GM21825 (cell line): ENCODE measurements at regions not wholly inside any gene's neighbourhood (a gene's known extent, or its start where the extent isn't known, plus 50 kb on each side); places are given as distances from the start of the nearest gene placed in this dataset.

Source experiments
- ATAC-seq: cut with Tn5 transposase; IDR thresholded peaks from one replicate; pipeline ENCODE4 v1.9.1; 2021; ENCODE audit warnings: mild to moderate bottlenecking, moderate library complexity; ENCODE audit not compliant: unreplicated experiment

DNA sequence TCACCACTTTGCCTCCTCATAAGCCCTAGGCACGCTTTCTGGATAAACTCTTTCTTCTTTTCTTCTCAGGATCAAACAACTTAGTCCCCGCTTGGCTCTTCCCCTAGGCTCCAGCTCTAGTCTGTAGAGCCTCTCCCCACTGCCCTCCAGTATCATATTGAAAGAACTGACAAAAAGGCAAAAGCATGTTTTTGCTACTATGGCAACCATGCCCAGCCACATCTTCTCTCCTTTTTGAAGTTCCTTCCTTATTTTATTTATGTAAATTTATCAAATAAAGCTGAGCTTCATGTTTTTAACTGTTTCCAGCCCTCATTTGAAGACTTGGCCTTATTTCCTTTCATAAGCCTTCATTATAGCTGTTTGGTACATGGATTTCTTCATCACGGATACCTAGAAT is 86.0 kb upstream of the LIMCH1 start:
- ATAC-seq: no peak

GRCh38 chr4:41452484-41453225 is 85.3 kb upstream of the LIMCH1 start:
- no peak for ATAC-seq

DNA sequence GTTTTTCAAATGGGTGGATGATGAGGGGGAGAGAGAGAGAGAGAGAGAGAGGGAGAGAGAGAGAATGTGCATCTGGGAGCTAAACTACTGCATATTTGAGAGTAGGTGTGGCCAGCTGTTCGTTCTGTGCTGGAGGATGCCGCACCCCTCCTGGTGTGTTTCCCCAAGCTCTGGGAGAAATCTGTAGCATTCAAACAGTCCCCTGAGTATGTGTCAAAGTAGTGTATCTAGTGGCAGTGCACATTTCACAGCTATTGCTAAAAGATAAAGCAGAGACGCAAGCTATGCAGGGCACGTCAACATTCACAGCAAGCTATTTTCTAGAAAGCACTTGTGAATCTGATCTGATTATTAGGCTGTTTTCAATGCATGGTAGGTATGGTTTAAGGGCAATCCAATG is 83.5 kb upstream of the LIMCH1 start:
- ATAC-seq: no peak

DNA sequence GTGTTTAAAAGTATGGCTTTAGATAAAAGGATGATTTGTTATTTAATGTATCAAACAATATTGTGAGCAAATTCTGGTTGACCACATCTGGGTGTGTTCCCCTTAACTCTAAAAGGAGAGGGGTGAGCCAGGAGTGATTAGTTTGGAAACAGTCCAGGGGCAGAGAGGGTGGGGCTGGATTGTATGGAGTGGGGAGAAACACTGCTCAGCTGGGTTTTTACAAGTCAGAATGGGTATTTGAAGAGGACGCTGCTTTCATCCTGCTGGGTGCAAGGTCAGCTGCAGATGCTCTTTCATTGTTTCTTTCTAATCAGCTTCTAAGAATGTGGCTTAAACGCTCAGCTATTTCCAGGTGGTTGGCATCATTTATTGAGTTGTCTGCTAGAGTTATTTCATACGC is 82.8 kb upstream of the LIMCH1 start:
- no peak for ATAC-seq

GRCh38 chr4:41456559-41457101 is 81.3 kb upstream of the LIMCH1 start:
- ATAC-seq: no peak

- ATAC-seq: no peak
Observed at GRCh38 chr4:41458689-41459088, 79.3 kb upstream of the LIMCH1 start.

- no peak for ATAC-seq
Observed at GRCh38 chr4:41460641-41461040, 77.3 kb upstream of the LIMCH1 start.

- no peak for ATAC-seq
Observed at GRCh38 chr4:41461780-41462307, 76.1 kb upstream of the LIMCH1 start.

DNA sequence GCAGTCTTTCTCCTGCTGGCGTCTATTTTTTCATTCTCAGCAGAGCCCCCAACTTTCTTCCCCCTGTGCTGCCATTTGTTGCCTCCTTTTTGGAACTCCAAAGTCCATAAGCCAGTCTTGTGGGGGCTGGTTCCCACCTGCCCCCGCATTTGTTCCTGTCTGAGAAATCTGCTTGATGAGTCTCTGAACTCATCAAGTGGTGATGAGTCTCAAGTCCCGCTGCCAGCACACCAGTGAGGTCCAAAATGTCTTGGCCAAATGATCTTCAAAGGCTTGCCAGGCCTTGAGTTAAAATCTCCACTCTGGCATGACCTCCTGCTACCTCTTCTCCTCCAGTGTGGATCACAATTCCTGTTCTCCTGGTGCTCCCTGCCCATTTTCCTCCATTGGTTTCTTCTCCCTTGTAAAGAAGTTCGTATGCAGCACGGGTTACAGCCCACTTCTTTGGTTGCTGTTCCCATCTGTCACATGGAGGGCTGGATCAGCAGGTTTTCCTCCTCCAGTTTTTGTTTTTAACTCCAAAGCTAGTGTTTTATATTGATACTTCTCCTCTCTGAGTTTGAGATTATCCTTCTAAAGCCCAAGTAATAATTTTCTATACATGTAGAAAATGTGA is 72.7 kb upstream of the LIMCH1 start:
- ATAC-seq: no peak

GRCh38 chr4:41466249-41466648 is 71.7 kb upstream of the LIMCH1 start:
- ATAC-seq: no peak

DNA sequence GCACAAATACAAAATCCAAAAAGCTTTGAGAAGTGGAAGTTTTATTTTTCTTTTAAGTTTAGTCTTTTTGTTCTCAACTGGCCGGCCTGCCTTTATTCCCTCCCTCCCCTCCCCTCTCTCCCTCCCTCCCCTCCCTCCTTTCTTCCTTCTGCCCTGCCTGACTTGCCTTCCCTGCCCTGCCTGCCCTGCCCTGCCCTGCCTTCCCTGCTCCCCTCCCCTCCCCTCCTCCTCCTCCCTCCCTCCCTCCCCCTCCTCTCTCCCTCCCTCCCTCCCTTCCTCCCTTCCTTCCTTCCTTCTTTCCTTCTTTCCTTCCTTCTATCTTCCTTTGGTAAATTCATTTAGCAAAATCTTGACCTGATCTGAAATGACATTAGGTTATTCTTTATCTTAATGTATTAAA is 69.8 kb upstream of the LIMCH1 start:
- ATAC-seq: no peak

GRCh38 chr4:41471126-41472071 is 66.6 kb upstream of the LIMCH1 start:
- ATAC-seq: no peak

DNA sequence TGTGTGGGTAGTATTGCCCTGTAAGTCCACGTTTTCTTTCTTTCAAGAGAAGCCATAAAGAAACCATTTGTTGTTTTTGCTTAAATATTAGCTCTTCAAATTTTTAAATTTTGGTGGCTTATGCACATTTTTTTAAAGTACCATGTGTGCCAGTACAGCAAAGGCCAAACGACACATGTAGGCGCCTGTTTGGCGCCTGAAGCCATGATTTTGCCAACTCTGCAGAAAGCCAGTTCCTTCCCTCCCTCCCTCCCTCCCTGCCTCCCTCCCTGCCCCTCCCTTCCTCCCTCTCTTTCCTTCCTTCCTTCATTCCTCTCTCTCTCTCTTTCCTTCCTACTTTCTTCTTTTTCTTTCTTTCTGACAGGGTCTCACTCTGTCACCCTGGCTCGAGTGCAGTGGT is 65.9 kb upstream of the LIMCH1 start:
- no peak for ATAC-seq

DNA sequence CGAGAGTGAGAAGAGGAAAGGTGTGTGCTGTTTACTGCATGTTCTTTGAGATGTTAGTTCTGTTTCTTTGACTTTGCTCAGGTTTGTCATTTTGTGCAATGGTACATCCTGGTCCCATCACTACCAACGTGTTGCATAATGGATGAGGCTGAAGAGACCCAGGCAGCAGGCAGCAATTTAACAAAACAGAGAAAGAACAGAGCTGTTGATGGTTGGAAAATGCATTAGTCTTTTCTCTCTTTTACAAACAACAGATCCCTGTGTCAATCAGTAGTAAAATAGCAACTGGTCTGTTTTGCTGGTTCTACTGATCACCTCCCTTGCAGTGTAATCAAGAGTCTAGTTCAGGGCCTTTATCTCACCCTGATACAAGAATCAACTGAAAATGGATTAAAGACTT is 64.8 kb upstream of the LIMCH1 start:
- no peak for ATAC-seq

DNA sequence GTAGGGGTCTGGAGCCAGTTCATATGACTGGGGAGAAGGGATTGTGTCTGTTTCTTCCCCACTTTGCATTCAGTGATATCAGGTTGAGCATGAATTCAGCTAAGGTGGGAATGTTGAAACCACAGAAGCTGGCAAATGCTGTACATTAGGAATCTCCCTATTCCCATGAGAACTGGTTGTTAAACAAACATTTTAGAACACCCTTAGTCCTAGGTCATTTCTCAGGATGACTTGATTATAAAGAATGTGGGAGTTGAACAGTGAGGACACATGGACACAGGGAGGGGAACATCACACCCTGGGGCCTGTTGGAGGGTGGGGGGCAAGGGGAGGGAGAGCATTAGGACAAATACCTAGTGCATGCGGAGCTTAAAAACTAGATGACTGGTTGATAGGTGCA is 62.6 kb upstream of the LIMCH1 start:
- ATAC-seq: no peak

GRCh38 chr4:41476310-41476885 is 61.6 kb upstream of the LIMCH1 start:
- ATAC-seq: no peak

DNA sequence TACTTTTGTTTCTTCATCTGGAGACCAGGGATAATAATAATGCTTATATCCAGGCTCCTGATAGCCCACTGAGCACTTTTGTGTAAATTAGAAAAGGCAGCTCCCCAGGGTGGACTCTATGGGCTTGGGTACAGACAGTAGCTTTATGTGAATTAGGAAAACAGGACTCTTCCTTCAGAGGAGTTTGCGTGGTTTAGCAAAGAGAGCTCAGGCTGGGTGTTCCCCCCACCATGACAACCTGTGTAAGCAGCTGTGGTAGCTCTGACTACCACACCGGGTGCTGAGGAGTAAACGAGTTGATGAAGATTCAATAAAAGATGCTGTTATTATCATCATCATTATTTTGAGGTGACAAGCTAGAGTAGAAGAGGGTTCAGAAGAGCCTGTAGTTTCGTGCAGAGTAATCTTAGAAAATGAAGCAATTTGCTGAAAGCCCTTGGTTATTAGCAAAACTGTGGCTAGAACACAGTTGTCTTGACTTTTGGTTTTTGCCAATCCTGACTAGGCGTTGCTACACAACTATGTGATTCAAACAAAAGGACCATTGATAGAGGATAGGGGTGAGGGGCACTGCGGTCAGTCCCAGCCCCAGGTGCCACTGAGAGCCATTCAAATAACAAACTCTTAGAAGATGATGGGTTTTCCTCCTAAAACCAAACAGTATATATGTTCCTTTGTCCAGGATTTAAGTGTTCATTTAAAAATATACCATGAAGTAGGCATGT is 60.6 kb upstream of the LIMCH1 start:
- no peak for ATAC-seq

GRCh38 chr4:41478518-41478917 is 59.4 kb upstream of the LIMCH1 start:
- ATAC-seq: no peak

DNA sequence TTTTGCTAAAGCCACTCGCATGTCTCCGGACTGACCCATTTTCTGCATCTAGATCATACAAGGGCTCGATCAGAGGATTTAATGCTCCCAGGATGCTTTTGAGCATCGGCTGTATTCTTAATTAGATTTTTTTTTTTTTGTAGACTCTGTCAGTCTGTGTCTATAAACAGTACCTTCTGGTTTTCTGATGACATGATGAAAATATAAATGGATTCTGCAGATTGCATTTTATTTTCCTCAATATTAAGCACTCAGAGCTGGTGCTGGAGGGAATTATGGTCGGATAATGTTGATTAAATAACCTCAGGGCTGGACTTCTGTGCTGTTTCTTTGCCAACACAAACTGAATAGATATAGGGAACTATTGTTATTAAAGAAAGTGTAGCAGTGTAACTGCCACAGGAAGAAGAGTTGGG is 57.1 kb upstream of the LIMCH1 start:
- ATAC-seq: no peak

GRCh38 chr4:41483771-41484170 is 54.2 kb upstream of the LIMCH1 start:
- ATAC-seq: no peak
